ENCODE measurements at regions not wholly inside any gene's neighbourhood (a gene's known extent, or its start where the extent isn't known, plus 50 kb on each side); places are given as distances from the start of the nearest gene placed in this dataset.

- Histone ChIP-seq H3K9me3 (ENCODE audit: low read depth) (no peaks in the 10 kb centered on the region), H3K9ac (no peak overlapping the region), H3K27ac (no peak overlapping the region), H2AFZ (replicated peaks) (no peak overlapping the region), H3K4me1 (no peaks in the 10 kb centered on the region), H3K36me3 (no peaks in the 10 kb centered on the region), H4K20me1 (ENCODE audit: low read depth) (no peaks in the 10 kb centered on the region), H3K4me3 (no peak overlapping the region), H3K27me3 (no peaks in the 10 kb centered on the region), H3F3A (ENCODE audit: low read depth) (no peaks in the 10 kb centered on the region), H3K79me2 (ENCODE audit: low read depth) (no peaks in the 10 kb centered on the region), H3K4me2 (no peak overlapping the region)
- Mint-ChIP-seq H3K36me3 (no peaks in the 10 kb centered on the region), H3K9me3 (no peaks in the 10 kb centered on the region), H3K4me3 (no peak overlapping the region), H3K27ac (no peak overlapping the region), H3K4me1 (peaks cover 3% of the 10 kb centered on the region), H3K27me3 (ENCODE audit: insufficient read depth, low read depth) (no peaks in the 10 kb centered on the region)
- no peak for TF ChIP-seq CTCF (IDR thresholded peaks at IDR 0.05)
- TF ChIP-seq EZH2 (IDR thresholded peaks at IDR 0.05), result no peak
- TF ChIP-seq EZH2phosphoT487 (IDR thresholded peaks at IDR 0.05), result no peak
- DNase-seq (ENCODE audit: low spot score), result no peak
Measured at GRCh38 chr6:153595903-153596302, 443.1 kb upstream of the OPRM1 start.

GRCh38 chr6:153594871-153595270 is 444.2 kb upstream of the OPRM1 start:
- no peak overlapping the region for H3K4me2 ChIP-seq
- no peaks in the 10 kb centered on the region for H3K27me3 Mint-ChIP-seq (ENCODE audit: insufficient read depth, low read depth)
- TF ChIP-seq EZH2 (IDR thresholded peaks at IDR 0.05) (no peak), CTCF (IDR thresholded peaks at IDR 0.05) (no peak), EZH2phosphoT487 (IDR thresholded peaks at IDR 0.05) (no peak)
- no peaks in the 10 kb centered on the region for H3K36me3 Mint-ChIP-seq
- no peaks in the 10 kb centered on the region for H3K4me1 ChIP-seq
- no peaks in the 10 kb centered on the region for H3K27me3 ChIP-seq
- no peak overlapping the region for H3K27ac Mint-ChIP-seq
- H3K9me3 ChIP-seq (ENCODE audit: low read depth), result no peaks in the 10 kb centered on the region
- H3K9me3 Mint-ChIP-seq, result no peaks in the 10 kb centered on the region
- H3K27ac ChIP-seq, result no peak overlapping the region
- no peaks in the 10 kb centered on the region for H4K20me1 ChIP-seq (ENCODE audit: low read depth)
- H3K4me3 Mint-ChIP-seq, result no peak overlapping the region
- no peaks in the 10 kb centered on the region for H3K79me2 ChIP-seq (ENCODE audit: low read depth)
- DNase-seq (ENCODE audit: low spot score), result no peak
- no peaks in the 10 kb centered on the region for H3K36me3 ChIP-seq
- no peak overlapping the region for H3K4me3 ChIP-seq
- H2AFZ ChIP-seq (replicated peaks), result no peak overlapping the region
- peaks cover 3% of the 10 kb centered on the region for H3K4me1 Mint-ChIP-seq
- no peak overlapping the region for H3K9ac ChIP-seq
- no peaks in the 10 kb centered on the region for H3F3A ChIP-seq (ENCODE audit: low read depth)

- Mint-ChIP-seq H3K4me3 (no peak overlapping the region), H3K4me1 (peaks cover 3% of the 10 kb centered on the region), H3K27ac (no peak overlapping the region), H3K27me3 (ENCODE audit: insufficient read depth, low read depth) (no peaks in the 10 kb centered on the region), H3K9me3 (no peaks in the 10 kb centered on the region), H3K36me3 (no peaks in the 10 kb centered on the region)
- Histone ChIP-seq H3K36me3 (no peaks in the 10 kb centered on the region), H3K4me2 (no peak overlapping the region), H2AFZ (replicated peaks) (no peak overlapping the region), H3K4me1 (no peaks in the 10 kb centered on the region), H3K27ac (no peak overlapping the region), H3K27me3 (no peaks in the 10 kb centered on the region), H3K9ac (no peak overlapping the region), H3K79me2 (ENCODE audit: low read depth) (no peaks in the 10 kb centered on the region), H3K9me3 (ENCODE audit: low read depth) (no peaks in the 10 kb centered on the region), H3F3A (ENCODE audit: low read depth) (no peaks in the 10 kb centered on the region), H4K20me1 (ENCODE audit: low read depth) (no peaks in the 10 kb centered on the region), H3K4me3 (no peak overlapping the region)
- TF ChIP-seq EZH2phosphoT487 (IDR thresholded peaks at IDR 0.05) (no peak), EZH2 (IDR thresholded peaks at IDR 0.05) (no peak)
- DNase-seq (ENCODE audit: low spot score), result no peak
Measured at GRCh38 chr6:153591159-153591558, 447.9 kb upstream of the OPRM1 start.

GRCh38 chr6:153590411-153590810 is 448.6 kb upstream of the OPRM1 start:
- H3K9me3 ChIP-seq (ENCODE audit: low read depth), result no peaks in the 10 kb centered on the region
- no peak overlapping the region for H2AFZ ChIP-seq (replicated peaks)
- H3K9me3 Mint-ChIP-seq, result no peaks in the 10 kb centered on the region

More at GRCh38 chr6:153590411-153590810, 448.6 kb upstream of the OPRM1 start:
- Histone ChIP-seq H3K4me3 (no peak overlapping the region), H3K27ac (no peak overlapping the region), H3K27me3 (no peaks in the 10 kb centered on the region), H3F3A (ENCODE audit: low read depth) (no peaks in the 10 kb centered on the region), H3K9ac (no peak overlapping the region), H4K20me1 (ENCODE audit: low read depth) (no peaks in the 10 kb centered on the region), H3K4me2 (no peak overlapping the region), H3K4me1 (no peaks in the 10 kb centered on the region), H3K79me2 (ENCODE audit: low read depth) (no peaks in the 10 kb centered on the region), H3K36me3 (no peaks in the 10 kb centered on the region)
- Mint-ChIP-seq H3K36me3 (no peaks in the 10 kb centered on the region), H3K4me3 (no peak overlapping the region), H3K27me3 (ENCODE audit: insufficient read depth, low read depth) (no peaks in the 10 kb centered on the region), H3K27ac (no peak overlapping the region), H3K4me1 (peaks cover 3% of the 10 kb centered on the region)
- DNase-seq (ENCODE audit: low spot score), result no peak
- no peak for TF ChIP-seq CTCF (IDR thresholded peaks at IDR 0.05)
- TF ChIP-seq EZH2 (IDR thresholded peaks at IDR 0.05), result no peak
- TF ChIP-seq EZH2phosphoT487 (IDR thresholded peaks at IDR 0.05), result no peak

All from neural progenitor cell (in vitro differentiated cells).